Stromal cell of bone marrow (primary cell): ENCODE measurements at regions not wholly inside any gene's neighbourhood (a gene's known extent, or its start where the extent isn't known, plus 50 kb on each side); places are given as distances from the start of the nearest gene placed in this dataset.
"Not testable (repeated sequence)": the region's sequence is repeated elsewhere in the genome, so short reads cannot be mapped to it uniquely, and the experiment has no call there.

Source experiments
- DNase-seq: peaks from one replicate; pipeline ENCODE4 v3.0.0-alpha.2; 2012; ENCODE audit warnings: low read depth

- no peak for DNase-seq
Measured at GRCh38 chr3:101996832-101997231, 147.5 kb downstream of the NFKBIZ start.

- peak; percentile 45 for DNase-seq
Measured at GRCh38 chr3:101998256-101998926, 149.1 kb downstream of the NFKBIZ start.

GRCh38 chr3:101999177-101999779 is 150.0 kb downstream of the NFKBIZ start:
- no peak for DNase-seq

- no peak for DNase-seq
Measured at GRCh38 chr3:102000620-102001209, 151.4 kb downstream of the NFKBIZ start.

- no peak for DNase-seq
Measured at GRCh38 chr3:102002056-102002455, 152.7 kb downstream of the NFKBIZ start.

- no peak for DNase-seq
Measured at GRCh38 chr3:102004561-102004960, 155.2 kb downstream of the NFKBIZ start.

- no peak for DNase-seq
Measured at GRCh38 chr3:102005551-102005950, 156.2 kb downstream of the NFKBIZ start.

- peak; percentile 98 for DNase-seq
Measured at GRCh38 chr3:102006812-102007485, 157.6 kb downstream of the NFKBIZ start.

GRCh38 chr3:102008436-102008835 is 159.1 kb downstream of the NFKBIZ start:
- DNase-seq = not testable (repeated sequence)

GRCh38 chr3:102016417-102016816 is 167.1 kb downstream of the NFKBIZ start:
- no peak for DNase-seq

GRCh38 chr3:102017784-102018183 is 168.5 kb downstream of the NFKBIZ start:
- DNase-seq = no peak

- DNase-seq = no peak
Measured at GRCh38 chr3:102018551-102018950, 169.2 kb downstream of the NFKBIZ start.

GRCh38 chr3:102020735-102021134 is 171.4 kb downstream of the NFKBIZ start:
- DNase-seq = no peak

- DNase-seq = no peak
Measured at GRCh38 chr3:102024270-102024904, 175.1 kb downstream of the NFKBIZ start.

- DNase-seq = no peak
Measured at GRCh38 chr3:102025606-102026270, 176.4 kb downstream of the NFKBIZ start.

GRCh38 chr3:102026656-102027055 is 177.3 kb downstream of the NFKBIZ start:
- no peak for DNase-seq

GRCh38 chr3:102030661-102031060 is 181.3 kb downstream of the NFKBIZ start:
- DNase-seq = no peak

- DNase-seq = no peak
Measured at GRCh38 chr3:102031834-102032233, 182.5 kb downstream of the NFKBIZ start.

GRCh38 chr3:102032491-102033383 is 183.4 kb downstream of the NFKBIZ start:
- DNase-seq = no peak

GRCh38 chr3:102034639-102035451 is 185.5 kb downstream of the NFKBIZ start:
- no peak for DNase-seq
